ELR (cell line): ENCODE measurements at regions not wholly inside any gene's neighbourhood (a gene's known extent, or its start where the extent isn't known, plus 50 kb on each side); places are given as distances from the start of the nearest gene placed in this dataset.
"Not testable (repeated sequence)": the region's sequence is repeated elsewhere in the genome, so short reads cannot be mapped to it uniquely, and the experiment has no call there.

Source experiments
- DNase-seq: peaks from one replicate; pipeline ENCODE4 v3.0.0-alpha.2; 2015; ENCODE audit warnings: low read depth

DNA sequence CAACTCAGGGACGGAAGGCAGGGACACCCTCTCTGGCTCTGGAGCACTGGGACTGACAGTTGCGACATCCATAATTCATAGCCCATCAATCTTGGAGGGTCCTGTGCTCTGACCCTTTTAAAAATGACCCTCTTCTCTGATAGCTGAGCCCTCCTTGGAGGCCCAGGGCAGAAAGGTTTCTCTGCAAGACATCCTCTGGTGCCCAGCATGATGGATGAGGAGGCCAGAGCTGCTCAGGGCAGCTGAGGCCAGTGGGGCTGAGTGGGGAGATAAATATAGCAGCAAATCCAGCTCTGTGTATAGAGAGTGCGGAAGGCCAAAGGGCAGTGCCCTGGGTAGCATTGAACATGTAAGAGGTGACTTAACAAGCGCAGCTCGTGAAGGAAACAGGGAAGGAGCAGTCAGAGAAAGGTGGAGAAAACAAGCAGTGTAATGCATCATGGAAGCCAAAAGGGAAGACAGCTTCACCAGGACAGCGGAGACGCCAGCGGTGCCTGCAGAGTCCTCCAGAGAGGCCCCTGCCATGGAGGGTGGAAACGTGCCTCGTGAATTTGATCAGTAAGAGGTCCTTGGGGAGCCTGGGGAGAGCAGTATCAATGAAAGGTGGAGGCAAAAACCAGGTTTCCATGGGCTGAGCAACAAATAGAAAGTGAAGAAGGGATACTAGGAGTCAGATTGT lies 50.4 kb upstream of the FMOD start:
- DNase-seq = no peak

DNA sequence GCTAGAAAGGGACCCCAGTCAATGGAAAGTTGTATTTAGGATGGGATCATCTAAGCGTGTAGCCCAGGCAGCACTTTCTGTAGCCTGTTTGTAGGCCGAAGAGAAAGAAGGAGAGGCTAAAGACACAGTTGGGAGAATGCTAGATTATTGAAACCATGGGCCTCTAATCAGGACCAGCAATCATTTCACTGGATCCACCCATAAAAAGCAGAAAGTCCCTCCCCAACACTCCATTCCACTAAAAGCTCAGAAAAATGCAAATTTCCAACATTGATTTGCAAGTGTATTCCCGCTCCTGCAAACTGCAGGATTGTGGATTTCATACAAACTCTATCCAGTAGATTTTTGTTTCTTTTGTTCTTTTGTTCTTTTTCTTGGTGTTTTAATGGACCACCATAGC lies 51.2 kb upstream of the FMOD start:
- DNase-seq = no peak

DNA sequence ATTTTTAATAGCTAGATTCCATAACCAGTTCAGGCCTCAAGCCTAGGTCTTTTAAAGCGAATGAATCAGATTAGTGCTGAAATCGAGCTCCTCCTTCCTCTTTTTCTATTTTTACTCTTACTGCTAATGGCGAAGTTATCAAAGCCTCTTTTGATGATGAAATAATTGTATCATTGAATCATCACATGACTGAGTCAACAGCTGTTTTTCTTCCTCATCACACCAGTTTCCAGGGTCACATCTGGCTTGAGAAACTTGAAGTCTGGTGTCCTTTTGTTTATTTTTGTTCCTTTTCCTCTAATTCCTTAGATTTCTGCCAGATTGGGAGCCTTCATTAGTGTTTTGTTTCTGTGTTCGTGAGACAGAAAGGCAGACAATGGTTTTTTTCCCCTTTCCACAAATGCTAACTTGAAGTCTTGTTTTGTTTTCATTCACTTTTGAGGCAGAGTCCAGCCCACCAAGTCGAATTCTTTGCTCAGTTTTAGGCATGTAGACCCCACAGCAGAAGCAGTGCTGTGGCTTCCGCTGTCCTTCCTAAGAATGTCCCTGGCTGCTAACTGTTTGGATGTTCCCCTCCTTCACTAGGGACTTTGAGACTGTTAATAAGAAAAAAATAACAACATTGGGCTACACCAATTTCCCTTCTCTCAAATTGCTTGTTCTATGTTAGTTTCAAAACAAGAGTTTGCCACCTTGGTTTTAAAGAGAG lies 51.9 kb upstream of the FMOD start:
- DNase-seq = peak; percentile 71

DNA sequence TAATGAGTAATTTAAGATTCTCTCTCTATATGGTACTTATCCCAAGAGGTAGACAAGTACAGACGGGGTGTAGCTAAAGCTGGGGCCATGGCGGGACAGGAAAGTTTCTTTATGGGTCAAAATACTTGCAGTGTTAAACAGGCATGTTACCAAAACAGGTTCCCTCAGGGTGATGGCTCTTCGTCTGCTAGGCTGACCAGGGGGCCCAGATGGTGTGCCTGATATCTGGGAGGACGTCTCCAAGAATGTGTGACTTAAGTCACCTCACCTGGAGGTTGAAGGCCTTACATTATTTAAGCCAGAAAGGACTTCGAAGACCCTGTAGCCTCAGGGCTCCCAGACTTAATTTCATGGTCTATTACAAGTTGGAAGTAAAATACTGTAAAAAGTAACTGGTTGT lies 52.7 kb upstream of the FMOD start:
- no peak for DNase-seq

DNA sequence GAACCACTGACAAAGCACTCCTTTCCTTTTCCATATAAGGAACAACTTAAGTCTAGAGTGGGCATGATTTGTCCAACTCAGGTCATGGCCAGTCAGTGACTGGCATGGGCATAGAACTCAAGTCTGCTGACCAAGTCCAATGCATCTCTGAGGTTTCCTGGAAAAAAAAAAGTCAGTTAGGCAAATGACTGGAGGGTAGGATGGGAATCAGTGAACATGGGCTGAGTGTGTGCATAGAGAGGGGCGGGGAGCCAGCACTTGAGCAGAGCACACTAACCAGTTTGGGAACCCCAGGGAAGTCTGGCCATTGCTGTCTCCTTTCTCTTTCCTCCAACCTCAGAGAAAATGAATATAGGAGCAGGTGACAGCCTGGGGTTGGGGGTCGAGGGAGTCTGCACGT lies 53.6 kb upstream of the FMOD start:
- DNase-seq = no peak

DNA sequence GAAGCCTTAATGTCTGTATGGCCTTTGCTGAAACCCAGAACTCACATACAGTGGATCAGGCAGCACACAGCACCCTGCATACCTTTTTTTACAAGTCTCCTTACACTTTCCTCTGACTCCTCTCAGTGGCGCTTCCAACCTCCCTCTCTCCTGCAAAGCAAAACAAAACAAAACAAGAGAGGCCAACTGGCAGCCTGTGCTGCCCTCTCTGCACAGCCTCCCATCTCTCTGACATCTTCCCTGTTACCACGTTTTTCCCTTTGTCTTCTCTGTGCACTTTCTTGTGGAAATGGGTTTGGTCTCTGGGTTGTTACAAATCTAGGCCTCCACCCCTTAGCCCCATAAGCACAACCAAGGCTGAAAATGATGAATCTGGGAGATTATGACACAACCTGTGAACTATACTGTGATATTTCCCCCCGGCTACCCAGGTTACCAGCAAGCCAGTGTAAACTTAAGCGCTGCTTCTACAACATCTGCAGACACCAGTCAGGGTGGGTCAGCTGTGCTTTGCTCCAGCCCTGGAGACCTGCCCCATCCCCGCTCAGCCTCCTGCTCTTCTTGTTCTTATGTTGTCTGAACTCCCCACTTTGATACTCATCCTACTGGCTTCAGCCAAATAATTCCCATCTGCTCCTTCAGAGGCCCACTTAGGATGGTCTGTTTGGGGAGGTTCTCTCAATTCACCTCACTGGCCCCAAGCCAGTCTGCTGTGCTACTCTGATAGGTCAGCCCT lies 54.9 kb upstream of the FMOD start:
- no peak for DNase-seq

DNA sequence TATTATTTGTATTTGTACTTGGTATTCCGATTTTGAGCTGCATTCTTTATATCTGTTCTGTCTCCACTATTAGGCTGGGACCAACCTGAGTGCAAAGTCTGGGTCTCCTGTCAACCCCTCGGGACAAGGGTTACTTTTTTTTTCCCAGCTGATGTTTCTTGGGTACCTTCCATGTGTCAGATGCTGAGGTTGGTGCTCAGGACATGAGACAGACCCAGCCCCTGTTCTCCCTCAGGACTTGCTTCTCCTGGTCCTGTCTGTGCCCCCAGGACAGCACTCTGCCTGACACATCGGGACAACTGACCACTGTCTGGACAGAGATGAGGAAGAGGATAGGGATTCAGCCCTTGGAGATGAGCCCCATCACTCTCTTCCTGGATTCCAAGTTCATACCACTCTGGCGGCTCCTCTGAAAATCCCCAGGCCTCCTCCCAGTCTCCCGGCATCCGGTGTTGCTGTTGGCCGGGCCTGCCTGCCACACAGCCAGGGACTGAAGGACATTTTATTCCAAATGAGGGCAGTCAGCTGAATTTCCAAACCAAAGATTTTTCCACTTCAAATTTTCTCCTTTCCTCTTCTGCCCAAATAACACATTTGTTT lies 55.6 kb upstream of the FMOD start:
- no peak for DNase-seq

DNA sequence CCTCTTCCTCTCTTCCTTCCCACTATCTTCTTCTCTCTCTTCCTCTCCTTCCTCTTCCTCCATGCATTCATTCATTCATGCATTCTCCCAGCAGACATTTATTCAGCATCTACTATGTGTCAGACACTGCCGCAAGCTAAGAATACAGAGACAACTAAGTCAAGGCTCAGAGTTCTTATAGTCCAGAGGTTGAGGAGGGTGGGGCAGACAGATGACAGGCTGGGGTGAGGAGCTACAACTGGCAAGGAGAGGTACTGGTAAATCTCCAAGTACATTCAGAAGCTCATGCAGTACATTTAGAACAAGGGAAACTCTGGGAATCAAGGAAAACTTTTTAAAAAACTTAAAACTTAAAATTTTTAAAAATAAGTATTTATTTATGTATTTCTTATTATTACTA lies 56.4 kb upstream of the FMOD start:
- DNase-seq = no peak

DNA sequence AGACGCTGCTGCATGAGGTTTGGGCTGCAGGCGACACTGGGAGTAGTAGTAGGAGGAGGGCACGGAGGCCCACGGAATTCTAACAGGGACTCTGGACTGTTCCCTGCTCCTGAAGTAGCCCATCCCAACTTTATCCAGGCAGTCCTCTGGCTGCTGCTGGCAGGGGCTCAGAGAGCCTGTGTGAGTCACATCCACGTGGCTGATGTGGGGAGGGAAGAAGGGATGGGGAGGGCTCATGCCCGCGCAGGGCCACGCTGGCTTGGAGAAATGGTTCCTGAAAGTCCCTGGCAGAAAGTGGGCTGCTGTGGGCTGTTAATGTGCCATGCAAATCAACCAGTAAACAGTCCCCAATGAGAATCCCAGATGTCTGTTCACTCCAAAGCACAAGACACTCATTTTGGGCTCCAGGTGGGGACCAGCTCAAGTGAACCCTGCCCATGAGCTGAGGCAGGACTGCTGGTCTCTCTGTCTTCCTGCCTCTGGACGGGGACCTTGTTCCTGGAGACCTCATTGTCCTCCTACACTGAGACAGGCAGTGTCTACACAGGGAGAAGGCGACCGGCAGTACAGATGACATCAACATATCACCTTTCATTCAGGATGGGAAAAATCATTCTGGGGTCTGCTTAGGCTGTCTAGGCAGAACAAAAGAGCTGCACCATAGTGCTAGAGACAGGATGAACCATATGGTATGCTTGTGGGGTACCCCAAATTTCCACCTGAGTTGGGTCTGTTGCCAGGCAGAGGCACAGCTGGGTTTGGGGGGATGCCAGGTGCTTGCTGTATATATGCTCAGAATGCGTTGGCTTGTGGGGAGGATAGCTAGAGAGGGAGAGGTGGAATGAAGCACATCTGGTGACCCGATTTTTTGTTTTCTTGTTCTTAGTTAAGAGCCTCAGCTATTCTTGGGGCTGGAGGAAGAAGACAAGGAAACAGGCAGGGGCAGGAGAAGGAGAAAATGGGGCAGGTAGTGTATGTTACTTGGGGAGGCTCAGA lies 57.9 kb upstream of the FMOD start:
- peak; percentile 62 for DNase-seq

DNA sequence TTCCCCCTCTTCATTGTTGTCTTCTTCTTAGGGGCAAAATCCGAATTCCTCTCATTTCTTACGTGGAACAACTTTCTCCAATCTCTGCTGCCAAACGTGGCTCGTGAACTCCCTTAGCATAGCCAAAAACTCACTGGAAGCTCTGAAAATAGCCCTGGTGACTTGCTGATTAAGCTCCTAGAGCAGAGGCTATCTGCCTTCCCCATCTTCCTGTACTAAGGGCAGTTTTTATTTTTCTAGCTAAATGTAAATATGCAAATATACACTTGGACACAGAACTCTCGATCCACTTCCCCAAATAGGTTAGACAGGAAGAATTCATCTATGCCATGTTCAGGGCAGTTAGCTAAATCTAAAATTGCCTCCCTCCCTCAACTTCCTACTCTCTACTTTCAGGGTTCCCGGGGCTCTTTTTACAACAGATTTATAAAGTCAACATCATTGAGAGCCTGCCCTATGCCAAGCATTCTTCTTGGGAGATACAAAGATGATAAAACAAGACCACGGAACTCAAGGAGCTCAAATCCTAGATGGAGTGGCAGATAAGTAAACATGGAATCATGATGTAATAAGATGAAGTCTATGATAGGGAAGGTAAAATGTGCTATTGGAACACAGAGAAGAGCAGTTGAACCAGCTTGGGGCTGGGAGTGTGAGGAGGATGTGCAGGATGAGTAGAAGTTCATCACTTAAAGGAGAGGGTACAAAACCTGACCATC lies 59.4 kb upstream of the FMOD start:
- no peak for DNase-seq

DNA sequence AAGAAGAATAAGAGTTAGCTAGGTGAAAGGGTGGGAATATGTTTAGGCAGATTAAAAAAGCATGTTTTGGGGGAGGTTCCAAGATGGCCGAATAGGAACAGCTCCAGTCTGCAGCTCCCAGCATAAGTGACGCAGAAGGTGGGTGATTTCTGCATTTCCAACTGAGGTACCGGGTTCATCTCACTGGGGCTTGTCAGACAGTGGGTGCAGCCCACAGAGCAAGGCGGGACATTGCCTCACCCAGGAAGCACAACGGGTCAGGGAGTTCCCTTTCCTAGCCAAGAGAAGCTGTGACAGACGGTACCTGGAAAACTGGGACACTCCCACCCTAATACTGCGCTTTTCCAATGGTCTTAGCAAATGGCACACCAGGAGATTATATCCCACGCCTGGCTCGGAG lies 60.5 kb upstream of the FMOD start:
- DNase-seq = not testable (repeated sequence)

DNA sequence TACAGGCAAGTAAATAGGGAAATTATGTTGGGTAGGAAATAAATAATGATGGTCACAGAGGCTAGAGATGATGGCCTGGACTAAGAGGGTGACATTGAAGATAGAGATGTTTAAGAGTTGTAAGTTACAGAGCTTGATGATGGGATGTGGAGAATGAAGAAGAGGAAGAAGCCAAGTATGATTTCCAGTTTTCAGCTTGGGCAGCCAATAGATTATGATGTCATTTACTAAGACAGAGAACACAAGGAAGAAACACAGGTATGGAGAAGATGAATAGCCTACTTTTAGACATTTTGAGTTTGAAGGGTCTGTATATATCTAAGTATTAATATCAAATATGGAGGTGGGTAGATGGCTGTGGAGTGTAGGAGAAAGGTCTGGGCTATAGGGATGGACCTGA lies 56.0 kb upstream of the PRELP start:
- DNase-seq = no peak

DNA sequence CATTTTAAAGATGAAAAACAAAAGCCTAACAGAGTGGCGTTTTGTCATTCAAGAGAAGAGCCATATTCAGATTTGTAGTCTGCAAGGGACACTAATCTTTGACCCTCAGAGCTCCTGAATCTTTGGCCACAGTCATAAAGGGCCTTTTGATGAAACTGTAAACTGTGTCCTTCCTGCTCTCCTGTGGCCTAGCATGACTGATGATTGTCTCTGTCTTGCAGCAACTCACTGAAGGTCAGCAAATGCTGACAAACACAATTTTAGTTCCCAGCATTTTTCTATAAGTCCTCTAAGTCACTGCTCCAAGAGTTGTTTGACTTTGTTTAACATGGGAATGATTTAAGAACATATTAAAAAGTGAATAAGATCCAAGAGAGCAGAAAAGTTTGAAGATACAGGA lies 55.3 kb upstream of the PRELP start:
- DNase-seq = no peak

DNA sequence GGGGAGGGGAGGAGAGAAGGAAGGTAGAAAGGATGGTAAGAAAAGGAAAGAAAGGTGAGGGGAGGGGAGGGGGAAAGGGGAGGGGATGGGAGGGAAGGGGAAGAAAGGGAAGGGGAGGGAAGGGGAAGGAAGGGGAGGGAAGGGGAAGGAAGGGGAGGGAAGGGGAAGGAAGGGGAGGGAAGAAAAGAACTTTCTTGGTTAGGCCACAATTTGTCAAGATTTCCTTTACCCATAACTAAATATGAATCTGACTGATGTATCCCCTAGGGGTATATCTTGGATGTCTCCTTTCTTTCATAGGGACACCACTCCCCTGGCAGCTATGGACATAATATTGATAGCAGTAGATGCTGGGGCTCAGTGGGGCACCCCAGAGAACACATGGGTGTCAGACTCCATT lies 54.4 kb upstream of the PRELP start:
- no peak for DNase-seq

DNA sequence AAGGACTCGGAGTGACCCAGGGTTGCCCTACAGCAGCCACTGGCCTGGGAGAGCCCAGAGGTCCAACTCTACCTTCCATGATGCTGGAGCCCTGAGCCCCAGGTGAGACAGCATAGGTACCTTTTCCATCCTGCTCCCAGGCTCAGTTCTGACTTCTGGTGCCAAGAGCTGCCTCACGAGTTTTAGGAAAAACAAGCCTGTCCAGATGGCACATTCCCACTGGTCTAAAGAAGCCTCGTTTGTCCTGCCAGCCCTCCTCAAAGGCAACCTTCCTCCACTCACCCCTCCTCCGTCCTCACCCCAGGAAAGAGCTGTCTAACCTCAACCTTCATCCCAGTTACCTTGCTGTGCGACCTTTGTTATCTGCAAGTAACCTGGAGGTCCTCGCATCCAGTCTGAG lies 53.5 kb upstream of the PRELP start:
- DNase-seq = no peak

DNA sequence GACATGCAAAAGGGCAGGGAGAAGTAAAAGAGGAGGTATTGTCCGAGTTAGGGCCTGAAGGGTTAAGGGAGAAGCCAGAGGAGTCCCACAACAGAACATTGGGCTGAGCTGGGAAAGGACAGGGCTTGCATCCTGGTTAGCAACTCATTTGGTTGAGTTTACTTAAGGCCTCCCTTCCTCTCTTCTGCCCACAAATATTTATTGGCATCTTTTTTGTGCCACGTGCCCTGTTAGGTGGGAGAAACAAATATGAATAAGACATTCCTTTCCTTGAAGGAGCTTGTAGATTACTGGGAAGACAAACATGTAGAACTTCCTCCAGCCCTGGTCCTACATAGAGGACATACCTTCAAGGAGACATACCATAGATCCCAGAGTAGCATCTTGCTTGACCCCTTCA lies 53.0 kb upstream of the PRELP start:
- DNase-seq = no peak

DNA sequence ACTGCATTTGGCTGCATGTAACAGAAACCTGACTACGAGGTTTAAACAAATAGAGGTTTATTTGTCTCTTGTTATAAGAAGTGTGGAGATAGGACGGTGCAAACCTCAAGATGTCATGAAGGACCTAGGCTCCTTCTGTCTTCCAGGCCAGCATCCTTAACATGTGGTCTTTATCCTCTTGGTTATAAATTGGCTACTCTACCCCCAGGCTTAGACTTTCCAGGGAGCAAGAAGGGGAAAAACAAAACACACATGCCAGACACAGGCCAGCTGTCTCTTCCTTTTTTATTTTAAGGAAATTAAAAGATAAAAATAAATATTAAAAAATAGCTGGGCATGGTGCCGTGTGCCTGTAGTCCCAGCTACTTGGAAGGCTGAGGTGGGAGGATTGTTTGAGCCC lies 51.3 kb upstream of the PRELP start:
- DNase-seq = no peak

DNA sequence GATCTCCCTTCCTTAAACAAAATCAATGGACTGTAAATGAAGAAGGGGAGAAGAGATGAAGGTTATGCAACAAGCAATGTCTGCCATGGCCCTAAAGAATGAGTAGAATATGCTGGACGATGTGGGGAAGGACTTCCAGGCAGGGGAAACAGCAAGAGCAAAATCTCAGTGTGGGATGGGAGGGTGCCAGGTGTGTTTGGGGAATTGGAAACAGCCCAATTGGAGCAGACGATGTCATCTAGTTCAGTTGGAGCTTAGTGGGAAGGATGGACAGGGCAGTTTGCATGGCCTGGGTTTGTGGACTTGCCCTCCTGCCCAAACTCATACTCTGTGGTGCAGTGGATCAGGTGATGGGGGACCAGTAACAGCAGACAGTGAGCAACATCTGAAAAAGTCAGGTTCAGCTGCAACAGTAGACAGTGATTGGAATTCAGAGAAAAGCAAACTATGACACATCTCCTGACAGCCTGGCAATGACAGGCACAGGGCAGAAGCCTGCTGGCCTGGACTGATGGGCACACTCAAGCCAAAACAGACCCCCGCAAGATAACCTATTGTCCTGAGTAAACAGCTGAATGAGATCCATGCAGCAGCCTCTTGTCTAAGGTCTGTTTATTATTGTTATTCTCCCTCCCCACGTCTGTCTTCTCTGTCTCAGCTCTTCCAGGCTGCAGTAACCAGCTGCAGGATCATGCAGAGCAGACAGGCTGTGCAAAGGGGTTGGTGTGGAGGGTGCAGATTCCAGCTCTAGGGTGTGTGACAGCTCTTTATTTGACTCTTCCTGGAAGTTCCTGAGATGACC lies 50.5 kb upstream of the PRELP start:
- DNase-seq = no peak

DNA sequence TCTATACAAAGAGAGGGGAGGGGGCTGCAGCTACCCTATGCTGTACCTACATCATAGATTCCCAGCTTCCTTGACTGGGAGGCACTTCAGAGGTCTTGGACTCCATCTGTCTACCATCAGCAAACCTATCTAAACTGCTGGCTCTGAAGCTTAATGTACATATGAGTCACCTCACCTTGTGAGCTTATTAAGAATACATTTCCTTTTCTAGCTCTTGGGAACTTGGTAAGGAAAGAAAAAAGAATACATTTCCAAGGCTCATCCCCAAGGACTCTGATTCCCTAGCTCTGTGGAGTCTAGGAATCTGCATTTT lies 50.0 kb upstream of the PRELP start:
- DNase-seq = peak; percentile 35
